HepG2 (cell line): ENCODE measurements at regions not wholly inside any gene's neighbourhood (a gene's known extent, or its start where the extent isn't known, plus 50 kb on each side); places are given as distances from the start of the nearest gene placed in this dataset.
"Not testable (repeated sequence)": the region's sequence is repeated elsewhere in the genome, so short reads cannot be mapped to it uniquely, and the experiment has no call there.

Source experiments
- ATAC-seq: fragments of 200-7000 bp; cut with Tn5 transposase; 3 replicates; pipeline ENCODE4 v1.9.1; 2020; ENCODE audit warnings: mild to moderate bottlenecking, moderate library complexity
- BruUV-seq: library from RNA; stranded (reverse); fragments of 400-500 nt; replicated peaks from 2 replicates; lab custom pipeline; 2021; lab: Mats Ljungman, UMichigan
- CTCF ChIA-PET: fragments of 300-600 bp; formaldehyde crosslinking; extraction: SDS; loops from one replicate; lab custom pipeline; 2021; ENCODE audit warnings: low total read pairs, inconsistent platforms, low intra/inter-chr PET ratio; lab: Yijun Ruan, JAX
- POLR2A ChIA-PET: fragments of 350-600 bp; sonication (Branson Sonifier 250); formaldehyde crosslinking; loops from one replicate; lab custom pipeline; 2020; ENCODE audit warnings: antibody characterized with exemption, inconsistent platforms; lab: Yijun Ruan, JAX
- DNase-seq: peaks from one replicate; pipeline ENCODE4 v3.0.0-alpha.2; 2015; ENCODE audit warnings: low spot score
- FAIRE-seq: peaks from 3 replicates; lab custom pipeline; 2011; peaks lifted over from hg19 to GRCh38; lab: Jason Lieb, UNC
- H2AFZ ChIP-seq: one replicate; pipeline ENCODE4 v1.6.1; 2011; ENCODE audit warnings: low read length, inconsistent platforms
- H3K27ac ChIP-seq: fragments of 300-600 bp; 3 replicates; pipeline ENCODE4 v1.8.0; 2011; ENCODE audit warnings: mixed run types, mild to moderate bottlenecking, mixed read lengths, low read length, inconsistent platforms; ENCODE audit not compliant: insufficient read depth; ENCODE audit errors: extremely low read length
- H3K27me3 ChIP-seq, 2 experiments: fragments of 200-600 bp in 1 of 2; 2 replicates in 1 of 2; 3 replicates in 1 of 2; pipeline versions ENCODE4 v1.6.0 to v1.8.0; 2011; ENCODE audit warnings: low read length in 2 of 2, mild to moderate bottlenecking in 2 of 2, moderate library complexity in 2 of 2, inconsistent platforms in 1 of 2; ENCODE audit not compliant: insufficient read depth in 2 of 2, control insufficient read depth in 1 of 2
- H3K36me3 ChIP-seq, 2 experiments: fragments of 200-600 bp in 1 of 2; replicated peaks in 1 of 2; 2 replicates in 1 of 2; 3 replicates in 1 of 2; pipeline versions ENCODE4 v1.5.1 to v1.8.0; 2011; ENCODE audit warnings: low read length in 2 of 2, inconsistent platforms in 1 of 2; ENCODE audit not compliant: insufficient read depth in 2 of 2, control insufficient read depth in 1 of 2
- H3K4me1 ChIP-seq: 2 replicates; pipeline ENCODE4 v1.5.1; 2012; ENCODE audit warnings: low read length, inconsistent platforms; ENCODE audit not compliant: insufficient read depth
- H3K4me2 ChIP-seq: 2 replicates; pipeline ENCODE4 v1.6.0; 2011; ENCODE audit warnings: low read depth, low read length, inconsistent platforms
- H3K4me3 ChIP-seq, 3 experiments: fragments of 200-600 bp in 1 of 3; sonication (generic), shearing (Covaris generic) in 1 of 3; replicated peaks in 1 of 3; 2 replicates each; pipeline ENCODE4 v1.5.1; 2011 to 2016; ENCODE audit warnings: low read length in 3 of 3, inconsistent platforms in 2 of 3, low read depth in 2 of 3, mild to moderate bottlenecking in 2 of 3, control low read depth in 1 of 3, mixed read lengths in 1 of 3; ENCODE audit not compliant: insufficient read depth in 1 of 3
- H3K79me2 ChIP-seq: one replicate; pipeline ENCODE4 v1.6.1; 2011; ENCODE audit warnings: low read length, inconsistent platforms; ENCODE audit not compliant: insufficient read depth
- H3K9ac ChIP-seq: 2 replicates; pipeline ENCODE4 v1.6.0; 2011; ENCODE audit warnings: mild to moderate bottlenecking, low read depth, low read length, inconsistent platforms; ENCODE audit not compliant: insufficient read depth
- H3K9me3 ChIP-seq: 2 replicates; pipeline ENCODE4 v1.5.1; 2012; ENCODE audit warnings: mild to moderate bottlenecking, low read length
- H4K20me1 ChIP-seq: 2 replicates; pipeline ENCODE4 v1.6.0; 2011; ENCODE audit warnings: inconsistent platforms, mild to moderate bottlenecking, low read length, moderate library complexity; ENCODE audit not compliant: insufficient read depth
- DNMT3B ChIP-seq: conservative IDR thresholded peaks from 2 replicates; pipeline ENCODE4 v1.6.1; 2016; ENCODE audit warnings: missing biosample characterization, control low read depth
- ELF1 ChIP-seq: sonication (generic); formaldehyde crosslinking; IDR thresholded peaks from 2 replicates; pipeline ENCODE4 v1.4.0; 2020; ENCODE audit warnings: missing genetic modification reagents
- FOXK1 ChIP-seq: sonication (generic); formaldehyde crosslinking; IDR thresholded peaks from 2 replicates; pipeline ENCODE4 v1.4.0; 2020; ENCODE audit warnings: low read depth, missing genetic modification reagents, borderline replicate concordance
- GTF2F1 ChIP-seq: fragments of 150-350 bp; IDR thresholded peaks from 2 replicates; pipeline ENCODE4 v1.6.1; 2014; ENCODE audit warnings: low read length
- ISL2 ChIP-seq: sonication (generic); formaldehyde crosslinking; IDR thresholded peaks from 2 replicates; pipeline ENCODE4 v1.5.0; 2020; ENCODE audit warnings: missing genetic modification reagents
- KDM2A ChIP-seq: sonication (generic); formaldehyde crosslinking; IDR thresholded peaks from 2 replicates; pipeline ENCODE4 v1.4.0; 2020; ENCODE audit warnings: low read depth, missing genetic modification reagents, borderline replicate concordance
- MAFF ChIP-seq: IDR thresholded peaks from 2 replicates; pipeline ENCODE4 v1.6.1; 2011; ENCODE audit warnings: low read depth, low read length, improper control_type of control experiment
- MEIS2 ChIP-seq: sonication (generic); formaldehyde crosslinking; IDR thresholded peaks from 2 replicates; pipeline ENCODE4 v1.9.0; 2021; ENCODE audit warnings: mild to moderate bottlenecking, missing genetic modification reagents
- NBN ChIP-seq: fragments of 450-650 bp; conservative IDR thresholded peaks from 2 replicates; pipeline ENCODE4 v1.6.1; 2017
- TBX3 ChIP-seq: fragments of 450-650 bp; IDR thresholded peaks from 2 replicates; pipeline ENCODE4 v1.6.1; 2017; ENCODE audit warnings: antibody characterized with exemption, mild to moderate bottlenecking, inconsistent platforms, borderline replicate concordance
- TOPORS ChIP-seq: sonication (generic); formaldehyde crosslinking; IDR thresholded peaks from 2 replicates; pipeline ENCODE4 v1.8.0; 2023; ENCODE audit warnings: mild to moderate bottlenecking, missing genetic modification reagents
- ZFP36L2 ChIP-seq: sonication (generic); formaldehyde crosslinking; IDR thresholded peaks from 2 replicates; pipeline ENCODE4 v1.4.0; 2020; ENCODE audit warnings: missing genetic modification reagents
- ZNF225 ChIP-seq: sonication (generic); formaldehyde crosslinking; IDR thresholded peaks from 2 replicates; pipeline ENCODE4 v1.4.0; 2020; ENCODE audit warnings: mild to moderate bottlenecking, missing genetic modification reagents
- ZNF326 ChIP-seq: sonication (generic); formaldehyde crosslinking; IDR thresholded peaks from 2 replicates; pipeline ENCODE4 v1.4.0; 2020; ENCODE audit warnings: missing genetic modification reagents, borderline replicate concordance
- ZNF614 ChIP-seq: IDR thresholded peaks from 2 replicates; pipeline ENCODE4 v1.6.1; 2018; ENCODE audit warnings: missing biosample characterization, missing genetic modification reagents, inconsistent platforms, borderline replicate concordance
- WGBS: methylation state at CpG from one replicate; pipeline ENCODE4 v1.1.6; 2017; ENCODE audit warnings: low lambda C conversion rate; 5-methylcytosine and 5-hydroxymethylcytosine counted together
- in situ Hi-C: cut with HindIII; loops from 2 replicates; pipeline ENCODE4 v1.10.0; 2017; ENCODE audit warnings: low pct_unique_long_range_greater_than_20kb; ENCODE audit not compliant: extremely low pct_ligation_motif_present
- intact Hi-C: fragments of 100-400 bp; cut with micrococcal nuclease; formaldehyde crosslinking; loops from one replicate; pipeline ENCODE4 v1.10.0; 2022; ENCODE audit not compliant: unreplicated experiment
- TF ChIP-seq, protein P1 (sequence below): sonication (generic); formaldehyde crosslinking; IDR thresholded peaks from 2 replicates; pipeline ENCODE4 v1.5.0; 2020; ENCODE audit warnings: mild to moderate bottlenecking, missing genetic modification reagents, borderline replicate concordance
- TF ChIP-seq, protein P2 (sequence below): IDR thresholded peaks from 2 replicates; pipeline ENCODE4 v1.6.1; 2016; ENCODE audit warnings: control low read depth

DNA sequence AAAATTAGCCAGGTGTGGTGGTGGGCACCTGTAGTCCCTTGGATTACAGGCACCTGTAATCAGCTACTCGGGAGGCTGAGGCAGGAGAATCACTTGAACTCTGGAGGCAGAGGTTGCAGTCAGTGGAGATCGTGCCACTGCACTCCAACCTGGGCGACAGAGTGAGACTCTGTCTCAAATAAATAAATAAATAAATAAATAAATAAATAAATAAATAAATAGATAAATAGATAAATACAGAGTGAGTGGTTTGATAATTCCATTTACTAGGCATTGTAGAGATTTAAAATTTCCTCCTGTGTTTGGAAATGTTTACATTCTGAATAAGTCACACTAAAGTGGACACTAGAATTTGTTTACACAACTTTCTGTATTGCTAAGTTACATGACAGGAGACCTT lies 504.4 kb upstream of the SEL1L start:
- FAIRE-seq, H3K9ac ChIP-seq, H4K20me1 ChIP-seq, H2AFZ ChIP-seq, in situ Hi-C loops, H3K27ac ChIP-seq, H3K27me3 ChIP-seq, BruUV-seq, POLR2A ChIA-PET, ATAC-seq, DNase-seq, H3K36me3 ChIP-seq, H3K4me2 ChIP-seq, H3K4me1 ChIP-seq, intact Hi-C loops, H3K79me2 ChIP-seq, CTCF ChIA-PET, H3K4me3 ChIP-seq: not testable (repeated sequence)
- WGBS = 20% methylated on average over 3 of the region's 3 CpGs
- H3K9me3 ChIP-seq = peaks cover 54% of the 10 kb centered on the region

DNA sequence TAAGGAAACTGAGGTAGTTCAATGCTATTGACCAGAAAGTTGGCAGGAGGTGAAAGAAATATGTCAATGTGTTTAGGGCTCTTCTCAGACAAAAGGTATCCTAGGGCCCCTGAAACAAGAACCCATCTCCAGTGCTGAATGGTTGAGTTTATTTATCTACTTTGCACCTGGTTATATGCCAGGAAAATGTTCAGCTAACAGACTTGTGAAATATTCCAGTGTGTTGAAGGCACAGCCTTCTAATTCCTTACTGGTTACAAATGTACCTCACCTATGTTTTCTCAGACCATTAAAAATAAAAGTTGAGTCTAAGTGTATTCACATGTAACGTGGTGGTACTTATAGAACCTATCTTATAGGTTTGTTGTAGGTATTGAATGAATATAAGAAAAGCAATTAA lies 511.7 kb upstream of the SEL1L start:
- intact Hi-C loops = no loop called here
- ATAC-seq (no peak), DNase-seq (no peak), FAIRE-seq (no peak)
- H3K9me3 ChIP-seq = peaks cover 87% of the 10 kb centered on the region
- H3K79me2 ChIP-seq = no peaks in the 10 kb centered on the region
- H3K27ac ChIP-seq = no peak overlapping the region
- 0% methylated on average over 1 of the region's 1 CpG for WGBS
- CTCF ChIA-PET = no interaction called here
- in situ Hi-C loops = no loop called here
- H3K36me3 ChIP-seq = no peaks in the 10 kb centered on the region
- no peak overlapping the region for H3K4me2 ChIP-seq
- no peaks in the 10 kb centered on the region for H3K4me1 ChIP-seq
- POLR2A ChIA-PET = no interaction called here
- no peak overlapping the region for H3K4me3 ChIP-seq
- H2AFZ ChIP-seq = no peak overlapping the region
- H4K20me1 ChIP-seq = no peaks in the 10 kb centered on the region
- H3K27me3 ChIP-seq = no peaks in the 10 kb centered on the region
- BruUV-seq = no TSS peak
- H3K9ac ChIP-seq = no peak overlapping the region
- TF ChIP-seq ZNF326 (CRISPR knock-in tag) (no peak), GTF2F1 (no peak), ELF1 (CRISPR knock-in tag) (no peak), DNMT3B (CRISPR knock-in tag) (no peak), MAFF (no peak), KDM2A (no peak), MEIS2 (CRISPR knock-in tag) (no peak), ZFP36L2 (CRISPR knock-in tag) (no peak), TOPORS (CRISPR knock-in tag) (no peak), ZNF614 (no peak), ISL2 (no peak), NBN (no peak), FOXK1 (CRISPR knock-in tag) (no peak), ZNF225 (CRISPR knock-in tag) (no peak), TBX3 (no peak)
- TF ChIP-seq, protein P1, sequence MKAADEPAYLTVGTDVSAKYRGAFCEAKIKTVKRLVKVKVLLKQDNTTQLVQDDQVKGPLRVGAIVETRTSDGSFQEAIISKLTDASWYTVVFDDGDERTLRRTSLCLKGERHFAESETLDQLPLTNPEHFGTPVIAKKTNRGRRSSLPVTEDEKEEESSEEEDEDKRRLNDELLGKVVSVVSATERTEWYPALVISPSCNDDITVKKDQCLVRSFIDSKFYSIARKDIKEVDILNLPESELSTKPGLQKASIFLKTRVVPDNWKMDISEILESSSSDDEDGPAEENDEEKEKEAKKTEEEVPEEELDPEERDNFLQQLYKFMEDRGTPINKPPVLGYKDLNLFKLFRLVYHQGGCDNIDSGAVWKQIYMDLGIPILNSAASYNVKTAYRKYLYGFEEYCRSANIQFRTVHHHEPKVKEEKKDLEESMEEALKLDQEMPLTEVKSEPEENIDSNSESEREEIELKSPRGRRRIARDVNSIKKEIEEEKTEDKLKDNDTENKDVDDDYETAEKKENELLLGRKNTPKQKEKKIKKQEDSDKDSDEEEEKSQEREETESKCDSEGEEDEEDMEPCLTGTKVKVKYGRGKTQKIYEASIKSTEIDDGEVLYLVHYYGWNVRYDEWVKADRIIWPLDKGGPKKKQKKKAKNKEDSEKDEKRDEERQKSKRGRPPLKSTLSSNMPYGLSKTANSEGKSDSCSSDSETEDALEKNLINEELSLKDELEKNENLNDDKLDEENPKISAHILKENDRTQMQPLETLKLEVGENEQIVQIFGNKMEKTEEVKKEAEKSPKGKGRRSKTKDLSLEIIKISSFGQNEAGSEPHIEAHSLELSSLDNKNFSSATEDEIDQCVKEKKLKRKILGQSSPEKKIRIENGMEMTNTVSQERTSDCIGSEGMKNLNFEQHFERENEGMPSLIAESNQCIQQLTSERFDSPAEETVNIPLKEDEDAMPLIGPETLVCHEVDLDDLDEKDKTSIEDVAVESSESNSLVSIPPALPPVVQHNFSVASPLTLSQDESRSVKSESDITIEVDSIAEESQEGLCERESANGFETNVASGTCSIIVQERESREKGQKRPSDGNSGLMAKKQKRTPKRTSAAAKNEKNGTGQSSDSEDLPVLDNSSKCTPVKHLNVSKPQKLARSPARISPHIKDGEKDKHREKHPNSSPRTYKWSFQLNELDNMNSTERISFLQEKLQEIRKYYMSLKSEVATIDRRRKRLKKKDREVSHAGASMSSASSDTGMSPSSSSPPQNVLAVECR (CRISPR knock-in tag) = no peak
- TF ChIP-seq, protein P2, sequence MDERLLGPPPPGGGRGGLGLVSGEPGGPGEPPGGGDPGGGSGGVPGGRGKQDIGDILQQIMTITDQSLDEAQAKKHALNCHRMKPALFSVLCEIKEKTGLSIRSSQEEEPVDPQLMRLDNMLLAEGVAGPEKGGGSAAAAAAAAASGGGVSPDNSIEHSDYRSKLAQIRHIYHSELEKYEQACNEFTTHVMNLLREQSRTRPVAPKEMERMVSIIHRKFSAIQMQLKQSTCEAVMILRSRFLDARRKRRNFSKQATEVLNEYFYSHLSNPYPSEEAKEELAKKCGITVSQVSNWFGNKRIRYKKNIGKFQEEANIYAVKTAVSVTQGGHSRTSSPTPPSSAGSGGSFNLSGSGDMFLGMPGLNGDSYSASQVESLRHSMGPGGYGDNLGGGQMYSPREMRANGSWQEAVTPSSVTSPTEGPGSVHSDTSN (CRISPR knock-in tag) = no peak
